Testis (tissue), 2 donors: ENCODE measurements at regions not wholly inside any gene's neighbourhood (a gene's known extent, or its start where the extent isn't known, plus 50 kb on each side); places are given as distances from the start of the nearest gene placed in this dataset.

Source experiments
- CTCF ChIP-seq, 3 experiments: fragments of 450-650 bp in 2 of 3; fragments of 200-600 bp in 1 of 3; sonication (generic) in 1 of 3; IDR thresholded peaks; one replicate each; pipeline ENCODE4 v1.5.1; 2016 to 2019; ENCODE audit warnings: antibody characterized with exemption in 3 of 3, mild to moderate bottlenecking in 2 of 3, moderate library complexity in 1 of 3
- POLR2A ChIP-seq: fragments of 450-650 bp; IDR thresholded peaks from one replicate; pipeline ENCODE4 v1.6.1; 2017; ENCODE audit warnings: antibody characterized with exemption, mild to moderate bottlenecking, moderate library complexity

GRCh38 chr2:59734743-59735142 is 818.7 kb downstream of the BCL11A start:
- TF ChIP-seq CTCF (IDR thresholded peaks at IDR 0.05) = no peak
- no peak for TF ChIP-seq POLR2A
